ENCODE measurements at regions not wholly inside any gene's neighbourhood (a gene's known extent, or its start where the extent isn't known, plus 50 kb on each side); places are given as distances from the start of the nearest gene placed in this dataset.

DNA sequence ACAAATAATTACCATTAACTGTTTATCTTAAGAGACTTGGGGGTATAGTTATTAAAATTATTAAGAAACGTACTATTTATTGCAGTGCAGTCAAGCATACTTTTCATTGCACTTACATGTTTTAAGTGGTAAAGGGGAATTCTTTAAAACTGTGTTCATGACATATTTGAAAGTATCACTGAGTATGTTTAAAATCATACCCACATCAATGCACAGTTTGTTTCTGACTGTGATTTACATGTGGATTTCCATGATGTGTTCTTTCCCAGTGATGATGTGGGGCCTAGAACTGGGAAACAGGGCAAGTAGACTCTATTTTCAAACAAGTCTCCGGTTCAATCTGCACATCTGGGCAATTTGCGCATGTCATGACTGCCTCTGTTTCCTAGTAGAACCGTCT lies 340.5 kb upstream of the OBI1 start:
- Histone ChIP-seq H3K9me3 (ENCODE audit: control insufficient read depth in 5 of 5, low read length in 5 of 5) (no peaks in the 10 kb centered on the region), H3K36me3 (ENCODE audit: control insufficient read depth in 5 of 5, insufficient read depth in 5 of 5, low read length in 5 of 5) (no peaks in the 10 kb centered on the region), H3K27ac (ENCODE audit: low read depth, low read length) (no peak overlapping the region), H3K9ac (ENCODE audit: low read length in 5 of 5) (no peak overlapping the region), H3K4me1 (ENCODE audit: control insufficient read depth in 5 of 5, insufficient read depth in 5 of 5, low read length in 5 of 5) (no peaks in the 10 kb centered on the region), H3K4me3 (ENCODE audit: low read depth in 1 of 5, low read length in 5 of 5) (no peak overlapping the region), H3K27me3 (ENCODE audit: control insufficient read depth in 5 of 5, insufficient read depth in 4 of 5, low read length in 5 of 5) (no peaks in the 10 kb centered on the region)

DNA sequence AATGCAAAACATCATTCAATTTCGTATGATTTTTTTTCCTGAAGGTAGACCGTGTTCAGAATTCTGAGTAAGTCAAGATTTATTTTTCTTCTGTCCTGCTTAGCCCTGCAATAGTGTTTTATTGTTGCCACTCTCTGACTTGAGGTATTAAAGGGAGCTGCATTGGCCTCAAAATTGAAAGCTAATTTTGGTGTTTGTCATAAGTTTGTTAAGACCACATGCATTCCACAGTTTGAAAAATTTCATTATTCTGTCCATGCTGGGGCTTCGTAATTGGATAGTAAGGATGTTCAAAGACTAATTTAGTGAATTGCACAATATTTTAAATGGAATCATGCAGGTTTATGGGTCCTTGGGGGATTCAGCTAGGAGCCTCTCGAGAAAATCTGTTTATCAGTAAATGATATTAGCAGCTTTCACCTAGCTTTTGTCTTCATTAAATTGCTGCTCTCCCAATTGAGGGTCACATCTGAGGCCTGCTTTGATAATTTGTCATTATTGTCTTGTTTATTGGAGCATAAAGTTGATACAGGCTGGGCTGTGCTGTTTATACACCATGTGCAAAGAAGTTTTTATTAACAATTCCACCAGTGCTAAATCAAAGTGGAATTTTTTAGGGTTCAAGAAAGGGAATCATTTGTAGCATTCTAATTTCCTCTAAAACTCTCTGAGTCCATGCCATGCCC lies 339.8 kb upstream of the OBI1 start:
- Histone ChIP-seq H3K4me3 (ENCODE audit: low read depth in 1 of 5, low read length in 5 of 5) (no peak overlapping the region), H3K27me3 (ENCODE audit: control insufficient read depth in 5 of 5, insufficient read depth in 4 of 5, low read length in 5 of 5) (peaks cover 0 to 1% (median 0%) of the 10 kb centered on the region in 5 donors), H3K4me1 (ENCODE audit: control insufficient read depth in 5 of 5, insufficient read depth in 5 of 5, low read length in 5 of 5) (no peaks in the 10 kb centered on the region), H3K9me3 (ENCODE audit: control insufficient read depth in 5 of 5, low read length in 5 of 5) (no peaks in the 10 kb centered on the region), H3K36me3 (ENCODE audit: control insufficient read depth in 5 of 5, insufficient read depth in 5 of 5, low read length in 5 of 5) (no peaks in the 10 kb centered on the region), H3K9ac (ENCODE audit: low read length in 5 of 5) (no peak overlapping the region), H3K27ac (ENCODE audit: low read depth, low read length) (no peak overlapping the region)

GRCh38 chr13:78997902-78998629 lies 339.1 kb upstream of the OBI1 start:
- no peak overlapping the region for H3K27ac ChIP-seq (ENCODE audit: low read depth, low read length)
- no peaks in the 10 kb centered on the region for H3K9me3 ChIP-seq (ENCODE audit: control insufficient read depth in 5 of 5, low read length in 5 of 5)
- H3K27me3 ChIP-seq (ENCODE audit: control insufficient read depth in 5 of 5, insufficient read depth in 4 of 5, low read length in 5 of 5), result peaks cover 0 to 4% (median 0%) of the 10 kb centered on the region in 5 donors
- H3K9ac ChIP-seq (ENCODE audit: low read length in 5 of 5), result no peak overlapping the region
- no peaks in the 10 kb centered on the region for H3K36me3 ChIP-seq (ENCODE audit: control insufficient read depth in 5 of 5, insufficient read depth in 5 of 5, low read length in 5 of 5)
- H3K4me1 ChIP-seq (ENCODE audit: control insufficient read depth in 5 of 5, insufficient read depth in 5 of 5, low read length in 5 of 5), result no peaks in the 10 kb centered on the region
- no peak overlapping the region for H3K4me3 ChIP-seq (ENCODE audit: low read depth in 1 of 5, low read length in 5 of 5)

GRCh38 chr13:78993792-78994191 lies 334.8 kb upstream of the OBI1 start:
- Histone ChIP-seq H3K4me1 (ENCODE audit: control insufficient read depth in 5 of 5, insufficient read depth in 5 of 5, low read length in 5 of 5) (no peaks in the 10 kb centered on the region), H3K27me3 (ENCODE audit: control insufficient read depth in 5 of 5, insufficient read depth in 4 of 5, low read length in 5 of 5) (peaks cover 0 to 4% (median 0%) of the 10 kb centered on the region in 5 donors), H3K9me3 (ENCODE audit: control insufficient read depth in 5 of 5, low read length in 5 of 5) (peaks cover 0 to 7% (median 0%) of the 10 kb centered on the region in 5 donors)

DNA sequence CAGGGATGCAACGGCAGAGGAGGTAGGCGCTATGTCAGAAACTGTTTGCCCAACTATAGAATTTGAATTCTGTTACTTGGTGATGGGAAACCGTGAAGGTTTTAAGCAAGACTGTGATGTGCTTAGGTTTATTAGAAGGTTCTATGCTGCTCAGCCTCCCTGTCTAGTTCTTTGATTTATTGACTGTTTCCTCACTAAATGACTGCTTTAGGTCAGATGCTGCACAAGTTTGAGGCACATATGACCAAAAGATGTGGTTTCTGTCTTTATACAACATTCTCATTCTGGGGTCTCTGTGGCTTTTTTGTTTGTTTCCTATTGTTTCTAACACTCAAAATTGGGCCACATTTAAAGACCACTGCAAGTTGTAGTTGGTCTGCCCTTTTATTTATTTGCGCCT lies 323.0 kb upstream of the OBI1 start:
- H3K4me1 ChIP-seq (ENCODE audit: control insufficient read depth in 5 of 5, insufficient read depth in 5 of 5, low read length in 5 of 5), result no peaks in the 10 kb centered on the region

More at GRCh38 chr13:78993792-78994191, 334.8 kb upstream of the OBI1 start:
- no peak overlapping the region for H3K4me3 ChIP-seq (ENCODE audit: low read depth in 1 of 5, low read length in 5 of 5)
- no peak overlapping the region for H3K9ac ChIP-seq (ENCODE audit: low read length in 5 of 5)
- no peaks in the 10 kb centered on the region for H3K36me3 ChIP-seq (ENCODE audit: control insufficient read depth in 5 of 5, insufficient read depth in 5 of 5, low read length in 5 of 5)
- H3K27ac ChIP-seq (ENCODE audit: low read depth, low read length), result no peak overlapping the region

GRCh38 chr13:78979349-78979748 lies 320.4 kb upstream of the OBI1 start:
- Histone ChIP-seq H3K9ac (ENCODE audit: low read length in 5 of 5) (no peak overlapping the region), H3K27ac (ENCODE audit: low read depth, low read length) (no peak overlapping the region), H3K27me3 (ENCODE audit: control insufficient read depth in 5 of 5, insufficient read depth in 4 of 5, low read length in 5 of 5) (peaks cover 2 to 5% (median 3%) of the 10 kb centered on the region in 5 donors), H3K36me3 (ENCODE audit: control insufficient read depth in 5 of 5, insufficient read depth in 5 of 5, low read length in 5 of 5) (no peaks in the 10 kb centered on the region), H3K9me3 (ENCODE audit: control insufficient read depth in 5 of 5, low read length in 5 of 5) (no peaks in the 10 kb centered on the region), H3K4me3 (ENCODE audit: low read depth in 1 of 5, low read length in 5 of 5) (no peak overlapping the region), H3K4me1 (ENCODE audit: control insufficient read depth in 5 of 5, insufficient read depth in 5 of 5, low read length in 5 of 5) (no peaks in the 10 kb centered on the region)

More for the DNA sequence above, 323.0 kb upstream of the OBI1 start:
- H3K36me3 ChIP-seq (ENCODE audit: control insufficient read depth in 5 of 5, insufficient read depth in 5 of 5, low read length in 5 of 5), result no peaks in the 10 kb centered on the region
- H3K9ac ChIP-seq (ENCODE audit: low read length in 5 of 5), result no peak overlapping the region
- H3K27me3 ChIP-seq (ENCODE audit: control insufficient read depth in 5 of 5, insufficient read depth in 4 of 5, low read length in 5 of 5), result peaks cover 0 to 3% (median 3%) of the 10 kb centered on the region in 5 donors
- H3K27ac ChIP-seq (ENCODE audit: low read depth, low read length), result no peak overlapping the region
- no peaks in the 10 kb centered on the region for H3K9me3 ChIP-seq (ENCODE audit: control insufficient read depth in 5 of 5, low read length in 5 of 5)
- H3K4me3 ChIP-seq (ENCODE audit: low read depth in 1 of 5, low read length in 5 of 5), result no peak overlapping the region

DNA sequence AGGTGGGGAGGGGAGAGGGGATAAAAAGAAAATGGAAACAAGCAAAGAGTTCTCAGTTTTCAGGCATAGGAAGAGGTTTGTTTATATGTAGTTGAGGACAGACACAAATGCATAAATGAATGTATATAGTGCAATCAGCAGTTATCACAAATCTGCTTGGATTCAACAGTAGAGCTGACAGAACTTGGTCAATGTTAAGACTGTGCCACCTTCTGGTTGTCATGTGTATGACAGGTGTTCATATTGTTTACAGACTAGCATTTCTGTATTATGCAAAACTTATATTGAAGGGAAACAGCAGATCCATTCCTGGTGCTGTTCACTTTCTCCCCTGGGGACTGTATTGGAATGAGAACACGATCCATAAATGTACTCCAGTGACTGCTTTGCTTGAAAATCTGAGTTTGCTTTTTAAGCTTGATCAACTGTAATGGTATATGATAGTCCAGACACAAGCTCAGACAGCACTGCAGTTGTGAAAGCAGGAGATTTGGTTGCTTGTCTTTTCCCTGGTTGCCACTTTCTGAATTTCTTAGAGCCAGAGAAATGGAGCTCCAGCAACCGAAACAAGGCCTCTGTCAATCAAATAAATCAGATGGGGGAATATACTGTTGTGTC lies 319.5 kb upstream of the OBI1 start:
- Histone ChIP-seq H3K36me3 (ENCODE audit: control insufficient read depth in 5 of 5, insufficient read depth in 5 of 5, low read length in 5 of 5) (no peaks in the 10 kb centered on the region), H3K27ac (ENCODE audit: low read depth, low read length) (no peak overlapping the region), H3K9ac (ENCODE audit: low read length in 5 of 5) (no peak overlapping the region), H3K4me1 (ENCODE audit: control insufficient read depth in 5 of 5, insufficient read depth in 5 of 5, low read length in 5 of 5) (no peaks in the 10 kb centered on the region), H3K9me3 (ENCODE audit: control insufficient read depth in 5 of 5, low read length in 5 of 5) (no peaks in the 10 kb centered on the region), H3K4me3 (ENCODE audit: low read depth in 1 of 5, low read length in 5 of 5) (no peak overlapping the region), H3K27me3 (ENCODE audit: control insufficient read depth in 5 of 5, insufficient read depth in 4 of 5, low read length in 5 of 5) (peaks cover 0 to 5% (median 2%) of the 10 kb centered on the region in 5 donors)

DNA sequence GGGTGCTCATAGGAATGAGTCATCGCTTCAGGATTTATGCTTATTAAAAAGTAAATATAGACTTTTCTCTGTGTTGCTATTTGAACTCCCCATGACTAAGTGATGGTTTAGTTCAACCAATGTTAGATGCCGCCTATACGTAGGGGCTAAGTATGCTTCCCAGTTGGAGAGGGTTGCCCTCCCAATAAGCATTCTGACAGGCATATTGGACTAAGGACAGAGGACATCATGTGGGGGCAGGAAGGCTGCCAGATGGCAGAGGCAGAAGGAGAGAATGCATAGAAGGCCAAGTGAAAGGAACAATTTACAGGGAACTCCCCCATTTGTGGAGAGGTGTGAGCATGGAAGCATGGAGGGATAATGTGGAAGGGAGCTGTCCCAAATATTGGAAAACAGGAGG lies 318.4 kb upstream of the OBI1 start:
- no peaks in the 10 kb centered on the region for H3K36me3 ChIP-seq (ENCODE audit: control insufficient read depth in 5 of 5, insufficient read depth in 5 of 5, low read length in 5 of 5)
- peaks cover 0 to 5% (median 0%) of the 10 kb centered on the region in 5 donors for H3K27me3 ChIP-seq (ENCODE audit: control insufficient read depth in 5 of 5, insufficient read depth in 4 of 5, low read length in 5 of 5)
- H3K27ac ChIP-seq (ENCODE audit: low read depth, low read length), result no peak overlapping the region
- H3K9me3 ChIP-seq (ENCODE audit: control insufficient read depth in 5 of 5, low read length in 5 of 5), result no peaks in the 10 kb centered on the region
- H3K4me1 ChIP-seq (ENCODE audit: control insufficient read depth in 5 of 5, insufficient read depth in 5 of 5, low read length in 5 of 5), result no peaks in the 10 kb centered on the region
- H3K9ac ChIP-seq (ENCODE audit: low read length in 5 of 5), result no peak overlapping the region
- H3K4me3 ChIP-seq (ENCODE audit: low read depth in 1 of 5, low read length in 5 of 5), result no peak overlapping the region

- H3K27me3 ChIP-seq (ENCODE audit: control insufficient read depth in 5 of 5, insufficient read depth in 4 of 5, low read length in 5 of 5), result peaks cover 0 to 5% (median 0%) of the 10 kb centered on the region in 5 donors
- H3K36me3 ChIP-seq (ENCODE audit: control insufficient read depth in 5 of 5, insufficient read depth in 5 of 5, low read length in 5 of 5), result no peaks in the 10 kb centered on the region
- no peak overlapping the region for H3K4me3 ChIP-seq (ENCODE audit: low read depth in 1 of 5, low read length in 5 of 5)
- no peaks in the 10 kb centered on the region for H3K9me3 ChIP-seq (ENCODE audit: control insufficient read depth in 5 of 5, low read length in 5 of 5)
- no peaks in the 10 kb centered on the region for H3K4me1 ChIP-seq (ENCODE audit: control insufficient read depth in 5 of 5, insufficient read depth in 5 of 5, low read length in 5 of 5)
- H3K9ac ChIP-seq (ENCODE audit: low read length in 5 of 5), result no peak overlapping the region
- H3K27ac ChIP-seq (ENCODE audit: low read depth, low read length), result no peak overlapping the region
Observed at GRCh38 chr13:78976696-78977095, 317.7 kb upstream of the OBI1 start.

GRCh38 chr13:78972561-78972960 lies 313.6 kb upstream of the OBI1 start:
- Histone ChIP-seq H3K27ac (ENCODE audit: low read depth, low read length) (no peak overlapping the region), H3K9ac (ENCODE audit: low read length in 5 of 5) (no peak overlapping the region), H3K4me1 (ENCODE audit: control insufficient read depth in 5 of 5, insufficient read depth in 5 of 5, low read length in 5 of 5) (no peaks in the 10 kb centered on the region), H3K9me3 (ENCODE audit: control insufficient read depth in 5 of 5, low read length in 5 of 5) (no peaks in the 10 kb centered on the region), H3K27me3 (ENCODE audit: control insufficient read depth in 5 of 5, insufficient read depth in 4 of 5, low read length in 5 of 5) (peaks cover 0 to 5% (median 0%) of the 10 kb centered on the region in 5 donors), H3K4me3 (ENCODE audit: low read depth in 1 of 5, low read length in 5 of 5) (no peak overlapping the region), H3K36me3 (ENCODE audit: control insufficient read depth in 5 of 5, insufficient read depth in 5 of 5, low read length in 5 of 5) (no peaks in the 10 kb centered on the region)
